ENCODE measurements at regions not wholly inside any gene's neighbourhood (a gene's known extent, or its start where the extent isn't known, plus 50 kb on each side); places are given as distances from the start of the nearest gene placed in this dataset.

GRCh38 chr18:68448736-68449135, 266.2 kb downstream of the TMX3 start:
- H3K27me3 ChIP-seq (ENCODE audit: control insufficient read depth, insufficient read depth, low read length) = no peaks in the 10 kb centered on the region
- intact Hi-C loops (cut with micrococcal nuclease; ENCODE audit: unreplicated experiment) (no loop called here), in situ Hi-C loops (cut with HindIII; ENCODE audit: low pct_unique_long_range_greater_than_20kb, low sequenced_read_pairs) (no loop called here)
- TF ChIP-seq CTCF (IDR thresholded peaks at IDR 0.05) = no peak
- no peak for TF ChIP-seq REST (IDR thresholded peaks at IDR 0.05; ENCODE audit: insufficient read depth in 1 of 2, low read depth in 2 of 2, low read length in 1 of 2)
- TF ChIP-seq POLR2AphosphoS5 (IDR thresholded peaks at IDR 0.05; ENCODE audit: low read depth, low read length) = no peak
- TF ChIP-seq SIN3A (IDR thresholded peaks at IDR 0.05; ENCODE audit: borderline replicate concordance, insufficient read depth, low read depth, low read length) = no peak
- TF ChIP-seq TCF7L2 (IDR thresholded peaks at IDR 0.05; ENCODE audit: low read depth, low read length) = no peak
- H3K27ac ChIP-seq (ENCODE audit: low read length) = no peak overlapping the region
- H3K4me3 ChIP-seq (ENCODE audit: low read depth in 2 of 2, low read length in 2 of 2) = no peak overlapping the region
- no peaks in the 10 kb centered on the region for H3K36me3 ChIP-seq (ENCODE audit: control insufficient read depth, insufficient read depth, low read length)
- POLR2A ChIA-PET = no interaction called here
- no TSS peak for BruUV-seq (replicated peaks)
- no peaks in the 10 kb centered on the region for H3K9me3 ChIP-seq (ENCODE audit: control insufficient read depth, insufficient read depth, low read depth, low read length)
- DNase-seq (ENCODE audit: low read depth, low spot score) = no peak
- H3K4me1 ChIP-seq (ENCODE audit: control insufficient read depth, insufficient read depth, low read length) = no peaks in the 10 kb centered on the region
- no peak for ATAC-seq
- CTCF ChIA-PET = no interaction called here

- no peak overlapping the region for H3K27ac ChIP-seq (ENCODE audit: low read length)
- DNase-seq (ENCODE audit: low read depth, low spot score) (no peak), ATAC-seq (no peak)
- no peaks in the 10 kb centered on the region for H3K4me1 ChIP-seq (ENCODE audit: control insufficient read depth, insufficient read depth, low read length)
- no peak for TF ChIP-seq REST (IDR thresholded peaks at IDR 0.05; ENCODE audit: insufficient read depth in 1 of 2, low read depth in 2 of 2, low read length in 1 of 2)
- TF ChIP-seq TCF7L2 (IDR thresholded peaks at IDR 0.05; ENCODE audit: low read depth, low read length) = no peak
- no peak for TF ChIP-seq POLR2AphosphoS5 (IDR thresholded peaks at IDR 0.05; ENCODE audit: low read depth, low read length)
- no peak for TF ChIP-seq CTCF (IDR thresholded peaks at IDR 0.05)
- no peak for TF ChIP-seq SIN3A (IDR thresholded peaks at IDR 0.05; ENCODE audit: borderline replicate concordance, insufficient read depth, low read depth, low read length)
- BruUV-seq (replicated peaks) = no TSS peak
- no peaks in the 10 kb centered on the region for H3K36me3 ChIP-seq (ENCODE audit: control insufficient read depth, insufficient read depth, low read length)
- CTCF ChIA-PET = no interaction called here
- no peaks in the 10 kb centered on the region for H3K9me3 ChIP-seq (ENCODE audit: control insufficient read depth, insufficient read depth, low read depth, low read length)
- POLR2A ChIA-PET = no interaction called here
- in situ Hi-C loops (cut with HindIII; ENCODE audit: low pct_unique_long_range_greater_than_20kb, low sequenced_read_pairs) (no loop called here), intact Hi-C loops (cut with micrococcal nuclease; ENCODE audit: unreplicated experiment) (no loop called here)
- no peak overlapping the region for H3K4me3 ChIP-seq (ENCODE audit: low read depth in 2 of 2, low read length in 2 of 2)
- no peaks in the 10 kb centered on the region for H3K27me3 ChIP-seq (ENCODE audit: control insufficient read depth, insufficient read depth, low read length)
Observed at GRCh38 chr18:68447286-68447685, 267.6 kb downstream of the TMX3 start.
